Kidney (tissue), 13 donors: ENCODE measurements at regions not wholly inside any gene's neighbourhood (a gene's known extent, or its start where the extent isn't known, plus 50 kb on each side); places are given as distances from the start of the nearest gene placed in this dataset.

Experiments used
- DNase-seq, 5 donors: peaks; one replicate each; pipeline ENCODE4 v3.0.0-alpha.2; 2013 to 2020
- FAIRE-seq: peaks from 2 replicates; lab custom pipeline; 2012; peaks lifted over from hg19 to GRCh38; lab: Jason Lieb, UNC
- H3K27ac ChIP-seq, 2 donors: one replicate each; pipeline ENCODE4 v1.7.0; 2013; ENCODE audit warnings: low read depth in 2 of 2, low read length in 2 of 2, inconsistent platforms in 1 of 2
- H3K27me3 ChIP-seq: one replicate; pipeline ENCODE4 v1.7.1; 2013; ENCODE audit warnings: low read length, inconsistent platforms; ENCODE audit not compliant: control insufficient read depth, insufficient read depth
- H3K36me3 ChIP-seq, 3 donors: one replicate each; pipeline versions ENCODE4 v1.7.0 to v1.7.1; 2013; ENCODE audit warnings: low read length in 3 of 3, control low read depth in 1 of 3, inconsistent platforms in 1 of 3; ENCODE audit not compliant: insufficient read depth in 3 of 3, control insufficient read depth in 2 of 3
- H3K4me1 ChIP-seq, 3 donors: one replicate each; pipeline versions ENCODE4 v1.7.0 to v1.7.1; 2013; ENCODE audit warnings: low read length in 3 of 3, inconsistent platforms in 1 of 3, low read depth in 1 of 3; ENCODE audit not compliant: control insufficient read depth in 2 of 3, insufficient read depth in 2 of 3
- H3K4me3 ChIP-seq, 3 donors: one replicate each; pipeline versions ENCODE4 v1.7.0 to v1.8.1; 2013; ENCODE audit warnings: low read length in 3 of 3, control low read depth in 1 of 3, inconsistent platforms in 1 of 3
- H3K9ac ChIP-seq, 3 donors: one replicate each; pipeline versions ENCODE4 v1.7.0 to v1.7.1; 2013; ENCODE audit warnings: low read length in 3 of 3, control low read depth in 1 of 3, inconsistent platforms in 1 of 3
- H3K9me3 ChIP-seq, 3 donors: one replicate each; pipeline versions ENCODE4 v1.7.0 to v1.7.1; 2013; ENCODE audit warnings: low read length in 3 of 3, control low read depth in 1 of 3, inconsistent platforms in 1 of 3; ENCODE audit not compliant: control insufficient read depth in 2 of 3, insufficient read depth in 1 of 3
- intact Hi-C: fragments of 100-400 bp; cut with DNase I; formaldehyde crosslinking; loops from one replicate; pipeline ENCODE4 v1.11.1; 2022
- TF ChIP-seq, protein P1 (sequence below): IDR thresholded peaks from 3 replicates; pipeline ENCODE4 v1.5.1; 2012; ENCODE audit warnings: mild to moderate bottlenecking, moderate library complexity, borderline replicate concordance; ENCODE audit not compliant: insufficient read depth; ENCODE audit errors: extremely low read depth
- donor health status: control.
- donor health status: control.
- donor health status: control.
- donor health status: control.
- donor health status: control.
- donor health status: DM: yes; HTN: yes; CAD: no.
- donor health status: Normal renal cell carcinoma (clear cell type).

DNA sequence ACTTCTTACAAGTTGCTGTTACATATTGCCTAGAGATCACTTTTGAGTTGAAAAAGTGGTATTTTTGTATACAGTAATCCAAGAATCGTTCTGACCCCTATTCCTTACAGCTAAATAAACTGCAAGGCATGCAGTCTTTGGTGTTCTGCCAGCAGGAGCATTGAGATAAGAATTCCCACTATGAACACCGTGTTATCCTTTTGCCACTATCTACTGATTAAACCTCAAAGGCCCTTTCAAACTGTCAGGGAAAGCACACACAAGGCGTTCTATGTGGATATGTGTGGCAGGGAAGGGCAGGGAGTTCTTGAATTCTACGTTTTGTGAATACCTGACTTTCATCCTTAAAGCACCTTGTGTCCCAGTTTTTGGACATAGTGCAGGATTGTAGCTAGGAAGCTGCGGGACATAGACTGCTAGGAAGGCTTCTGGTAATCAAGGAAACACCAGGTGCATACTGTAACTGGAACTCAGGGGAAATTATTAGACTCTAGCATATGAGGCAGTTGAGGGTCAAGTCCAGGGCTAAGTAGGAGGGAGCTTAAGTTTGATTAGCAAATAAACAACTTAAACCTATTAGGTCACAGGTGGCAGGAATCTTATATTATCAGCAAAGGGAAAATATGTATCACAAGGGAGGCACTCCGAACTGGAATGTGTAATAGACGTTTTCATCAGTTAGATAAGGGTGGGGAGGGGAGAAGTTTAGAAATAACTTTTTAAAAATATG is 506.6 kb downstream of the RNF144B start:
- TF ChIP-seq, protein P1, sequence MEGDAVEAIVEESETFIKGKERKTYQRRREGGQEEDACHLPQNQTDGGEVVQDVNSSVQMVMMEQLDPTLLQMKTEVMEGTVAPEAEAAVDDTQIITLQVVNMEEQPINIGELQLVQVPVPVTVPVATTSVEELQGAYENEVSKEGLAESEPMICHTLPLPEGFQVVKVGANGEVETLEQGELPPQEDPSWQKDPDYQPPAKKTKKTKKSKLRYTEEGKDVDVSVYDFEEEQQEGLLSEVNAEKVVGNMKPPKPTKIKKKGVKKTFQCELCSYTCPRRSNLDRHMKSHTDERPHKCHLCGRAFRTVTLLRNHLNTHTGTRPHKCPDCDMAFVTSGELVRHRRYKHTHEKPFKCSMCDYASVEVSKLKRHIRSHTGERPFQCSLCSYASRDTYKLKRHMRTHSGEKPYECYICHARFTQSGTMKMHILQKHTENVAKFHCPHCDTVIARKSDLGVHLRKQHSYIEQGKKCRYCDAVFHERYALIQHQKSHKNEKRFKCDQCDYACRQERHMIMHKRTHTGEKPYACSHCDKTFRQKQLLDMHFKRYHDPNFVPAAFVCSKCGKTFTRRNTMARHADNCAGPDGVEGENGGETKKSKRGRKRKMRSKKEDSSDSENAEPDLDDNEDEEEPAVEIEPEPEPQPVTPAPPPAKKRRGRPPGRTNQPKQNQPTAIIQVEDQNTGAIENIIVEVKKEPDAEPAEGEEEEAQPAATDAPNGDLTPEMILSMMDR, result no peak
- H3K27ac ChIP-seq, result no peak overlapping the region
- H3K4me3 ChIP-seq, result no peak overlapping the region
- H3K27me3 ChIP-seq, result no peaks in the 10 kb centered on the region
- H3K9ac ChIP-seq, result no peak overlapping the region
- H3K36me3 ChIP-seq, result no peaks in the 10 kb centered on the region
- FAIRE-seq, result no peak
- intact Hi-C loops, result no loop called here
- no peaks in the 10 kb centered on the region for H3K4me1 ChIP-seq
- DNase-seq, result no peak
- no peaks in the 10 kb centered on the region for H3K9me3 ChIP-seq

DNA sequence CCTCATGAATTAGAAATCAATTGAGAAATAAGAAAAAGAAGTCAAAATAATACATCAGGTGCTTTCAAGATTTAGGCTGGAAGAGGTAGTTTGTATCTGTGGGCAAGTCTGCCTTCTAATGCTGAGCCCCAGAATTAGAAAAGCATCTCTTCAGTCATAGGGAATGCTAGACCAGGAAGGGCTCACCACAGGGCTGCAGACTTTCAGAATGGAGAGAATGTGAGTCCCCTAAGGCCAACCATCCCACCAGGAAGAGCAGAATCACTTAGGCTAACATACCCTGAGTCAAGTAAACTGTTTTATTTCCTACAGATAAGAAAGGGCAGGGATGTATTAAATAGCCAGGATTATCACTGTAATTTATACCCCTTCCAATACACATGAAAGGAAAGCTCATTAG is 510.2 kb downstream of the RNF144B start:
- FAIRE-seq (no peak), DNase-seq (no peak)
- no peak overlapping the region for H3K27ac ChIP-seq
- no peaks in the 10 kb centered on the region for H3K4me1 ChIP-seq
- H3K27me3 ChIP-seq, result no peaks in the 10 kb centered on the region
- no peaks in the 10 kb centered on the region for H3K36me3 ChIP-seq
- H3K9me3 ChIP-seq, result no peaks in the 10 kb centered on the region
- H3K4me3 ChIP-seq, result no peak overlapping the region
- no peak overlapping the region for H3K9ac ChIP-seq
- intact Hi-C loops, result no loop called here
- TF ChIP-seq, protein P1, result no peak

DNA sequence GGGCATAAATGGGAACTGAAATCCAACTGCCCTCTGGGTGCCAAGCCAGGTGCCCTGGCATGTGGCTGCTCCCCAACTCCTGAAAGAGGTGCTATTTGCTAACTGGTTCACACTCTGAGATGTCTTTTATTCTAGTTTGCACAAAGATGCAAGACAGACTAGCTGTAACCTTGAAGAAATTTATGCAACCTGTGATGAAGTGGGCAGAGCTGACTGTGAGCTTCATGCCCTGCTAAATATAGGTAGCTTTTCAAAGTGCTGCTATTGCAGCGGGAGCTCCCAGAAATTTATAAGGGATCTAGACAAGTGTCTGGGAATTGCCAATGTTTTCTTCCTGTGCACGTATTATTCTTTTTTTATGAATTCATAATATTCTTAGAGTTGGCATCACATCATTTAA is 517.5 kb downstream of the RNF144B start:
- Histone ChIP-seq H3K4me1 (no peaks in the 10 kb centered on the region), H3K27me3 (no peaks in the 10 kb centered on the region), H3K36me3 (no peaks in the 10 kb centered on the region), H3K4me3 (no peak overlapping the region), H3K9me3 (no peaks in the 10 kb centered on the region), H3K9ac (no peak overlapping the region), H3K27ac (no peak overlapping the region)
- FAIRE-seq, result no peak
- no peak for DNase-seq
- TF ChIP-seq, protein P1, result no peak
- intact Hi-C loops, result no loop called here

DNA sequence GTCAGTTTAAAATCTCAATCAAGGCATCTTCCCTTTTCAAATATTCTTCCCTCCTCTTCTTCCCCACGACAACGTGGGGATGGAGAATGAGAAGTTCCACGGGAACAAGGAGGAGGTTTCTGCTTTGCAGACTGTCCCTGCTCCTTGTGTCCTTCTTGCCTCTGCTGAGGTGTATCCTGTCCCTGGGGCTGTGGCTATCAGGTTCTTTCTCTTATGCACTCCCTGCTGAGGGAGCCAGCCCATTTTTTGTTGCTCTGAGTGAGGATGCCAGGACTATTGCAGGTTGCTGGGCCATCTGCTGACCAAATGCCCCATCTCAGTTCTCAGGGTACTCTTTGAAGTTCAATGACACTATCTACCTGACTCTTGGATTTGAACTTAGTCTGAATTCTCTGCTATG is 533.6 kb downstream of the RNF144B start:
- H3K36me3 ChIP-seq, result no peaks in the 10 kb centered on the region
- no peaks in the 10 kb centered on the region for H3K27me3 ChIP-seq
- TF ChIP-seq, protein P1, result no peak
- intact Hi-C loops, result no loop called here
- no peak overlapping the region for H3K9ac ChIP-seq
- no peaks in the 10 kb centered on the region for H3K9me3 ChIP-seq
- H3K4me1 ChIP-seq, result no peaks in the 10 kb centered on the region
- no peak overlapping the region for H3K4me3 ChIP-seq
- DNase-seq (no peak), FAIRE-seq (no peak)
- no peak overlapping the region for H3K27ac ChIP-seq
